ENCODE measurements at regions not wholly inside any gene's neighbourhood (a gene's known extent, or its start where the extent isn't known, plus 50 kb on each side); places are given as distances from the start of the nearest gene placed in this dataset.

GRCh38 chr4:13930155-13930554 lies 302.6 kb upstream of the BOD1L1 start:
- DNase-seq (ENCODE audit: low read depth) = no peak

- peak; percentile 32 for DNase-seq (ENCODE audit: low read depth)
Observed at GRCh38 chr4:13933191-13933590, 305.7 kb upstream of the BOD1L1 start.

- DNase-seq (ENCODE audit: low read depth) = no peak
Observed at GRCh38 chr4:13938299-13938698, 310.8 kb upstream of the BOD1L1 start.

- no peak for DNase-seq (ENCODE audit: low read depth)
Observed at GRCh38 chr4:13940921-13941320, 313.4 kb upstream of the BOD1L1 start.

- no peak for DNase-seq (ENCODE audit: low read depth)
Observed at GRCh38 chr4:13942977-13943376, 315.5 kb upstream of the BOD1L1 start.

- DNase-seq (ENCODE audit: low read depth) = no peak
Observed at GRCh38 chr4:13944095-13944511, 316.6 kb upstream of the BOD1L1 start.

GRCh38 chr4:13947921-13948320 lies 320.4 kb upstream of the BOD1L1 start:
- no peak for DNase-seq (ENCODE audit: low read depth)

- no peak for DNase-seq (ENCODE audit: low read depth)
Observed at GRCh38 chr4:13950491-13950890, 323.0 kb upstream of the BOD1L1 start.

- DNase-seq (ENCODE audit: low read depth) = no peak
Observed at GRCh38 chr4:13953083-13953482, 325.6 kb upstream of the BOD1L1 start.

GRCh38 chr4:13955551-13955950 lies 328.0 kb upstream of the BOD1L1 start:
- DNase-seq (ENCODE audit: low read depth) = no peak

GRCh38 chr4:13956947-13957346 lies 329.4 kb upstream of the BOD1L1 start:
- no peak for DNase-seq (ENCODE audit: low read depth)

- DNase-seq (ENCODE audit: low read depth) = no peak
Observed at GRCh38 chr4:13957871-13958270, 330.3 kb upstream of the BOD1L1 start.

GRCh38 chr4:13963601-13964000 lies 336.1 kb upstream of the BOD1L1 start:
- DNase-seq (ENCODE audit: low read depth) = no peak

- peak; percentile 87 for DNase-seq (ENCODE audit: low read depth)
Observed at GRCh38 chr4:13966231-13967195, 339.0 kb upstream of the BOD1L1 start.

- peak; percentile 70 for DNase-seq (ENCODE audit: low read depth)
Observed at GRCh38 chr4:13968723-13969122, 341.2 kb upstream of the BOD1L1 start.

GRCh38 chr4:13970349-13970748 lies 342.8 kb upstream of the BOD1L1 start:
- peak; percentile 25 for DNase-seq (ENCODE audit: low read depth)

- DNase-seq (ENCODE audit: low read depth) = no peak
Observed at GRCh38 chr4:13977746-13978145, 350.2 kb upstream of the BOD1L1 start.

- peak; percentile 98 for DNase-seq (ENCODE audit: low read depth)
Observed at GRCh38 chr4:13980317-13981310, 353.1 kb upstream of the BOD1L1 start.

GRCh38 chr4:13981499-13981898 lies 354.0 kb upstream of the BOD1L1 start:
- no peak for DNase-seq (ENCODE audit: low read depth)

GRCh38 chr4:13982010-13982409 lies 354.5 kb upstream of the BOD1L1 start:
- no peak for DNase-seq (ENCODE audit: low read depth)

- no peak for DNase-seq (ENCODE audit: low read depth)
Observed at GRCh38 chr4:13983189-13983790, 355.8 kb upstream of the BOD1L1 start.

All from HT1080 (cell line).